ENCODE measurements at regions not wholly inside any gene's neighbourhood (a gene's known extent, or its start where the extent isn't known, plus 50 kb on each side); places are given as distances from the start of the nearest gene placed in this dataset.

DNA sequence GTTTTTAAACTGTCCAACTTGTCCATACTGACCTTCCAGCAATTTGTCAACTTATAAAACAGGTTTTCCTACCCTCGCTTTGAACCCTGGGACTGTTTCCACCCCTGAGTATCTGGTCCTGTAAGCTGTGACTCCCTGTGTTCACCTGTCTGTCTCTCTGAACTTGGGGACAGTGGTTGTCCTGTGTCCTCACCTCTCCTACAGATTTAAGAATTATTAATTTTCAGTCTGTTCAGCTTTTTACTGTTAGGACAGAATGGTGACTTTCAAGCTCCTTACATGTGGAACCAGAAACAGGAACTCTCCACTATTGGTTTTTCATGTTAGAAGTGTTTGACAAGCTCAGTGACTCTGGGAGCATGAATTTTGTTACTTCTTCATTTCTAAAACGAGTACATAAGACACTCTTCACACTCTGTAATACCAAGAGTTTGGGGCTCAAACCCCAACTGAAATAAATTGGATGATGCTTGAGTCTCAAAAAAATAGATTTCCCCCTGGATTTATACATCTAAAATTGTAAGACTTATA is 713.9 kb downstream of the COL12A1 start:
- TF ChIP-seq, protein P1, sequence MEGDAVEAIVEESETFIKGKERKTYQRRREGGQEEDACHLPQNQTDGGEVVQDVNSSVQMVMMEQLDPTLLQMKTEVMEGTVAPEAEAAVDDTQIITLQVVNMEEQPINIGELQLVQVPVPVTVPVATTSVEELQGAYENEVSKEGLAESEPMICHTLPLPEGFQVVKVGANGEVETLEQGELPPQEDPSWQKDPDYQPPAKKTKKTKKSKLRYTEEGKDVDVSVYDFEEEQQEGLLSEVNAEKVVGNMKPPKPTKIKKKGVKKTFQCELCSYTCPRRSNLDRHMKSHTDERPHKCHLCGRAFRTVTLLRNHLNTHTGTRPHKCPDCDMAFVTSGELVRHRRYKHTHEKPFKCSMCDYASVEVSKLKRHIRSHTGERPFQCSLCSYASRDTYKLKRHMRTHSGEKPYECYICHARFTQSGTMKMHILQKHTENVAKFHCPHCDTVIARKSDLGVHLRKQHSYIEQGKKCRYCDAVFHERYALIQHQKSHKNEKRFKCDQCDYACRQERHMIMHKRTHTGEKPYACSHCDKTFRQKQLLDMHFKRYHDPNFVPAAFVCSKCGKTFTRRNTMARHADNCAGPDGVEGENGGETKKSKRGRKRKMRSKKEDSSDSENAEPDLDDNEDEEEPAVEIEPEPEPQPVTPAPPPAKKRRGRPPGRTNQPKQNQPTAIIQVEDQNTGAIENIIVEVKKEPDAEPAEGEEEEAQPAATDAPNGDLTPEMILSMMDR (IDR thresholded peaks at IDR 0.05) = no peak
- TF ChIP-seq EZH2phosphoT487 (IDR thresholded peaks at IDR 0.05) (no peak), EZH2 (IDR thresholded peaks at IDR 0.05) (no peak)
